ENCODE measurements at regions not wholly inside any gene's neighbourhood (a gene's known extent, or its start where the extent isn't known, plus 50 kb on each side); places are given as distances from the start of the nearest gene placed in this dataset.

DNA sequence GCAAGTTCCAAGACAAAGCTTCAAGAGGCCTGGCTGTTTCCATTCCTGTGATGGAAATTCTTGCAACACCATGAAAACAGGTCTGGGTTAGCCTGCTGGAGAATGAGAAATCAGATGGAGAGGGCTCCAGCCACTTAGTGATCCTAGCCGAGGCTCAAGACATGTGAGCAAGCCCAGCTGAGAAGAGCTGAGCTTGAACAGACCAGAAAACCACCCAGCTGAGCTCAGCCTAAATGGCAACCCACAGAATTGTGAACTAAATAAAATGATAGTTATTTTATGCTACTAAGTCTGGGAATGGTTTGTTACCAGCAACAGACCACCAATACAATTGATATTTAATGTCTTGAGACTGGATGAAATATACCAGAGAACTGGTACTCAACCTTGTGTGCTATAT, 494.5 kb downstream of the RMST start:
- in situ Hi-C loops (cut with MboI; ENCODE audit: low sequenced_read_pairs in 4 of 4) (no loop called here), intact Hi-C loops (cut with DNase I; ENCODE audit: low total_unique reads) (no loop called here)
- TF ChIP-seq CTCF (IDR thresholded peaks at IDR 0.05 in 4 of 5, conservative IDR thresholded peaks at IDR 0.05 in 1 of 5) (no peak), POLR2A (IDR thresholded peaks at IDR 0.05) (no peak)

GRCh38 chr12:97960225-97960624, 497.6 kb downstream of the RMST start:
- no peak for TF ChIP-seq POLR2A (IDR thresholded peaks at IDR 0.05)
- no peak for TF ChIP-seq CTCF (IDR thresholded peaks at IDR 0.05 in 4 of 5, conservative IDR thresholded peaks at IDR 0.05 in 1 of 5)
- in situ Hi-C loops (cut with MboI; ENCODE audit: low sequenced_read_pairs in 4 of 4) = no loop called here
- H3K27me3 ChIP-seq = no peaks in the 10 kb centered on the region
- DNase-seq (no peak), ATAC-seq (no peak)
- H3K9me3 ChIP-seq = no peaks in the 10 kb centered on the region
- no peaks in the 10 kb centered on the region for H3K4me1 ChIP-seq
- H3K4me3 ChIP-seq = no peak overlapping the region
- intact Hi-C loops (cut with DNase I; ENCODE audit: low total_unique reads) = no loop called here
- H3K36me3 ChIP-seq = no peaks in the 10 kb centered on the region
- H3K27ac ChIP-seq = no peak overlapping the region

More for the DNA sequence above, 494.5 kb downstream of the RMST start:
- no peak for ATAC-seq
- H3K36me3 ChIP-seq = no peaks in the 10 kb centered on the region
- DNase-seq = no peak
- no peaks in the 10 kb centered on the region for H3K27me3 ChIP-seq
- no peaks in the 10 kb centered on the region for H3K9me3 ChIP-seq
- no peak overlapping the region for H3K27ac ChIP-seq
- H3K4me3 ChIP-seq = no peak overlapping the region
- H3K4me1 ChIP-seq = no peaks in the 10 kb centered on the region

DNA sequence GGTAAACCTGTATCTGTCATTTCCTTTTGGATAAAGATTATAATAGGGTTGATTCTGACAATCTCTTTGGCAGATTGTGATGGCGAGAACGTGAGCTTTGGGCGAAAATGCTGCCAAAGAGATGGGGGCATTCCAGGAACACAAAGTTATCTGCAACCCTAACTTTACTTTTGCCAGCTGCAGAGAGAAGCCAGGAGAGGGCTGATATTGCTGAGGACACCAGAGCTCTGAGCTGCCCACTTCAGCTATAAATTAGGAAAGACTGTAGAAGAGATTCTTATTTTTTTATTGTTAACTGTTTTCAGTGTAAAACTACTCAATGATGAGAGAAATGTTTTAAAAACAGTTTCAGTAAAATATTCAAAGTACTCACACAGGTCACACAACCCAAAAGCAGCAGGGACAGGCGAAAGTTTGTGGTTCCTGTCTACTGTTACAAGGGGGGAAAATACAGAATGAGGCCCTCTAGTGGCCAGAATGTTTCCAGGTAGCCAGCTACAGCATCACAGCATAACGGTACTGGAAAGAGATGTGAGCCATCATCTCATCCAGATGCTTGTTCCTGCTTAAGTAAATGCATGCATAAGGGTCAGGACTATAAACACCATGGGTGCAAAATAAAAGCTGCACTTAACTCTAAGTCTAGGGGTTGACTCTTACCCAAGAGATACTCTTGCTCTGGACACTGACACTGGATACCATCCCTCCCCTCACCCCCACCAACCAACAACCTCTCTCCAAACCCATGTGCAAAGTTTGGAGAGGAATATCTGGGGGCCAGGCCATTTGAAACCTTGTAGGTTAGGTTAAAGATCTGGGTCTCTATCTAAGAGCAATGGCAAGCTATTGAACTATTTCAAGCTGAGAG, 498.4 kb downstream of the RMST start:
- H3K27me3 ChIP-seq = no peaks in the 10 kb centered on the region
- in situ Hi-C loops (cut with MboI; ENCODE audit: low sequenced_read_pairs in 4 of 4) = no loop called here
- DNase-seq = no peak
- intact Hi-C loops (cut with DNase I; ENCODE audit: low total_unique reads) = no loop called here
- H3K4me1 ChIP-seq = no peaks in the 10 kb centered on the region
- no peaks in the 10 kb centered on the region for H3K36me3 ChIP-seq
- ATAC-seq = no peak
- TF ChIP-seq CTCF (IDR thresholded peaks at IDR 0.05 in 4 of 5, conservative IDR thresholded peaks at IDR 0.05 in 1 of 5) (peak in 2 of 5 experiments; percentile 11 to 36), POLR2A (IDR thresholded peaks at IDR 0.05) (no peak)
- no peak overlapping the region for H3K27ac ChIP-seq
- H3K9me3 ChIP-seq = no peaks in the 10 kb centered on the region
- no peak overlapping the region for H3K4me3 ChIP-seq

DNA sequence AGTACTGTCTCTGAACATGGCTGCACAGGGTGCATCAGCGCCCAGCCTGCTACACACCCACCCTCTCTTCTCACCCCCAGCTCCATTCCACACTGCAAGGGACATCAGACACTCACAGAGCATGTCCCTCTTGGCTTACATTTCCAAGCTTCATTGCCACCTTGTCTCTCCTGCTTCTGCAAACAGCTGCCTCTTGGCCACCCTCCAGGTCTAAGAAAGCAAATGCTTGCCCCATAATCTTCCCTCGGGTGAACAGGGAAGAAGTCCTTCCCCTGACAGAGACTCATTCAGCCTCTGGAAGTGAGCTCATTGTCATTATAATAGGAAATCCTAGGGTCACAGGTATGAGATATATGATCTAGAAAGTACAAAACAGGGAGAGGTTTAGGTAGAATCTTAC, 505.2 kb downstream of the RMST start:
- Histone ChIP-seq H3K4me3 (no peak overlapping the region), H3K36me3 (no peaks in the 10 kb centered on the region), H3K27me3 (no peaks in the 10 kb centered on the region), H3K27ac (no peak overlapping the region), H3K9me3 (no peaks in the 10 kb centered on the region), H3K4me1 (no peaks in the 10 kb centered on the region)
- intact Hi-C loops (cut with DNase I; ENCODE audit: low total_unique reads) = no loop called here
- ATAC-seq (no peak), DNase-seq (no peak)
- TF ChIP-seq POLR2A (IDR thresholded peaks at IDR 0.05) = no peak
- in situ Hi-C loops (cut with MboI; ENCODE audit: low sequenced_read_pairs in 4 of 4) = no loop called here

- Histone ChIP-seq H3K9me3 (no peaks in the 10 kb centered on the region), H3K27ac (no peak overlapping the region), H3K36me3 (no peaks in the 10 kb centered on the region), H3K4me3 (no peak overlapping the region), H3K27me3 (no peaks in the 10 kb centered on the region), H3K4me1 (no peaks in the 10 kb centered on the region)
- intact Hi-C loops (cut with DNase I; ENCODE audit: low total_unique reads) (no loop called here), in situ Hi-C loops (cut with MboI; ENCODE audit: low sequenced_read_pairs in 4 of 4) (no loop called here)
- DNase-seq (no peak), ATAC-seq (no peak)
- TF ChIP-seq POLR2A (IDR thresholded peaks at IDR 0.05) (no peak), CTCF (IDR thresholded peaks at IDR 0.05 in 4 of 5, conservative IDR thresholded peaks at IDR 0.05 in 1 of 5) (no peak)
These were observed 506.1 kb downstream of the RMST start for GRCh38 chr12:97968641-97969197.
